Neural cell (in vitro differentiated cells): ENCODE measurements at regions not wholly inside any gene's neighbourhood (a gene's known extent, or its start where the extent isn't known, plus 50 kb on each side); places are given as distances from the start of the nearest gene placed in this dataset.

Experiments used
- EP300 ChIP-seq: fragments of 450-650 bp; conservative IDR thresholded peaks from 2 replicates; pipeline ENCODE4 v1.6.1; 2014; ENCODE audit warnings: antibody characterized with exemption, mild to moderate bottlenecking, moderate library complexity; ENCODE audit not compliant: poor library complexity, severe bottlenecking
- EZH2 ChIP-seq: fragments of 200-600, 300-800 bp; shearing (Covaris generic), sonication (generic); IDR thresholded peaks from 2 replicates; pipeline ENCODE4 v1.6.1; 2014; ENCODE audit warnings: antibody characterized with exemption, low read length, borderline replicate concordance, mild to moderate bottlenecking; ENCODE audit not compliant: insufficient read depth, poor library complexity, severe bottlenecking
- MXI1 ChIP-seq: fragments of 450-650 bp; conservative IDR thresholded peaks from 2 replicates; pipeline ENCODE4 v1.6.1; 2014; ENCODE audit warnings: antibody characterized with exemption, mild to moderate bottlenecking; ENCODE audit not compliant: poor library complexity, severe bottlenecking
- POLR2AphosphoS5 ChIP-seq: IDR thresholded peaks from 2 replicates; pipeline ENCODE4 v1.6.1; 2012
- RAD21 ChIP-seq: fragments of 450-650 bp; conservative IDR thresholded peaks from 2 replicates; pipeline ENCODE4 v1.6.1; 2014; ENCODE audit warnings: antibody characterized with exemption, mild to moderate bottlenecking, moderate library complexity
- REST ChIP-seq: IDR thresholded peaks from 2 replicates; pipeline ENCODE4 v1.6.1; 2012; ENCODE audit warnings: borderline replicate concordance
- SMC3 ChIP-seq: fragments of 450-650 bp; conservative IDR thresholded peaks from 2 replicates; pipeline ENCODE4 v1.6.1; 2014; ENCODE audit warnings: antibody characterized with exemption, mild to moderate bottlenecking, moderate library complexity; ENCODE audit not compliant: poor library complexity
- TAF1 ChIP-seq: IDR thresholded peaks from 2 replicates; pipeline ENCODE4 v1.6.1; 2012; ENCODE audit warnings: low read depth
- TF ChIP-seq, protein P1 (sequence below): fragments of 450-650 bp; IDR thresholded peaks from 2 replicates; pipeline ENCODE4 v1.5.1; 2014; ENCODE audit warnings: antibody characterized with exemption, mild to moderate bottlenecking, moderate library complexity; ENCODE audit not compliant: poor library complexity, severe bottlenecking

DNA sequence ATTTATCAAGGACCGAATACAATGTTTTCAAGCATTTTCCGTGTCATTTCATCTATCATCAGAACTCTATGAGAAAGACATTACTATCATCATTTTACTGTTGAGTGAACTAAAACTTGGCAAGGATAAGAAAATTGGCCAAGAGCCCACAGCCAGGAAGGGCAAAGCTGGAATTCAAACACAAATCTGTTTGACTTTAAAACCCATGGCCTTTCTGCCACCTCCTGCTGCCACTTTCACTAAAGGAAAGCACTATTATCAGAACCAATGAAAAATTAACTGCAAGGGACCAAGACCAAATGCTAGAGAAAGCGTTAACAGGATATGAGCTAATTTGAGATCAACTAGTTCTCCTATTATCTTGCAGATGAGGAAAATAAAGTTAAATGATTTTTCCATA, 2759.2 kb downstream of the ARAP2 start:
- TF ChIP-seq EP300: no peak
- TF ChIP-seq, protein P1, sequence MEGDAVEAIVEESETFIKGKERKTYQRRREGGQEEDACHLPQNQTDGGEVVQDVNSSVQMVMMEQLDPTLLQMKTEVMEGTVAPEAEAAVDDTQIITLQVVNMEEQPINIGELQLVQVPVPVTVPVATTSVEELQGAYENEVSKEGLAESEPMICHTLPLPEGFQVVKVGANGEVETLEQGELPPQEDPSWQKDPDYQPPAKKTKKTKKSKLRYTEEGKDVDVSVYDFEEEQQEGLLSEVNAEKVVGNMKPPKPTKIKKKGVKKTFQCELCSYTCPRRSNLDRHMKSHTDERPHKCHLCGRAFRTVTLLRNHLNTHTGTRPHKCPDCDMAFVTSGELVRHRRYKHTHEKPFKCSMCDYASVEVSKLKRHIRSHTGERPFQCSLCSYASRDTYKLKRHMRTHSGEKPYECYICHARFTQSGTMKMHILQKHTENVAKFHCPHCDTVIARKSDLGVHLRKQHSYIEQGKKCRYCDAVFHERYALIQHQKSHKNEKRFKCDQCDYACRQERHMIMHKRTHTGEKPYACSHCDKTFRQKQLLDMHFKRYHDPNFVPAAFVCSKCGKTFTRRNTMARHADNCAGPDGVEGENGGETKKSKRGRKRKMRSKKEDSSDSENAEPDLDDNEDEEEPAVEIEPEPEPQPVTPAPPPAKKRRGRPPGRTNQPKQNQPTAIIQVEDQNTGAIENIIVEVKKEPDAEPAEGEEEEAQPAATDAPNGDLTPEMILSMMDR: no peak
- no peak for TF ChIP-seq EZH2
- TF ChIP-seq RAD21: no peak
- TF ChIP-seq POLR2AphosphoS5: no peak
- TF ChIP-seq MXI1: no peak
- no peak for TF ChIP-seq REST
- no peak for TF ChIP-seq TAF1
- TF ChIP-seq SMC3: no peak
